ENCODE measurements at regions not wholly inside any gene's neighbourhood (a gene's known extent, or its start where the extent isn't known, plus 50 kb on each side); places are given as distances from the start of the nearest gene placed in this dataset.

DNA sequence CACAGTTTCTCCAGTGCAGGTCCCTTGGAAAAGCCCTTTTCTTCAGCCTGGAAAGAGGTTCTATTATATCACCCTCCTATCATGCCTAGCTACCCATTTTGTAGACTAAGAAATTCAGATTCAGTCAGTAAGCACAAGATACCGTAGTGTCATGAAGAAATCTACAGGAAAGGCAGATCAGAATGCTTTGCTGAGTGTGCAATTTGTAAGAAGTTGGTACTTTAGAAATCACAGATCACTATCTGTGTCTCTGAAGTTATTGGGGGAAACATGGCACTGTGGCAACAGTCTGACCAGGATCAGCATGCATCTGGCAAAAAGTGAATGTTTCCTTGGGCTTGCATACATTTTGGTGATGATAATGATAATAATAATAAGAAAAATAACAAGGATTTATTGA is 531.8 kb downstream of the EPHB1 start:
- H3K9ac ChIP-seq (ENCODE audit: low read depth, low read length, poor library complexity, severe bottlenecking) = no peak overlapping the region
- no peaks in the 10 kb centered on the region for H3K9me2 ChIP-seq (replicated peaks; ENCODE audit: low read depth, low read length)
- H3K4me3 ChIP-seq (ENCODE audit: low read length, poor library complexity, severe bottlenecking) = no peak overlapping the region
- no peaks in the 10 kb centered on the region for H3F3A ChIP-seq (ENCODE audit: low read depth)
- H3K27me3 ChIP-seq (ENCODE audit: insufficient read depth, low read length, poor library complexity, severe bottlenecking) = no peaks in the 10 kb centered on the region
- no peaks in the 10 kb centered on the region for H3K9me3 ChIP-seq (ENCODE audit: insufficient read depth, low read depth, low read length)
- no peaks in the 10 kb centered on the region for H3K79me2 ChIP-seq (ENCODE audit: insufficient read depth, low read length)
- H3K4me2 ChIP-seq (ENCODE audit: low read depth, low read length, poor library complexity, severe bottlenecking) = no peak overlapping the region
- H3K36me3 ChIP-seq (ENCODE audit: insufficient read depth, low read length) = no peaks in the 10 kb centered on the region
- H3K4me1 ChIP-seq (ENCODE audit: insufficient read depth, low read length, poor library complexity, severe bottlenecking) = no peaks in the 10 kb centered on the region
- H4K20me1 ChIP-seq (ENCODE audit: insufficient read depth, low read length, poor library complexity, severe bottlenecking) = no peaks in the 10 kb centered on the region
- TF ChIP-seq EZH2phosphoT487 (IDR thresholded peaks at IDR 0.05; ENCODE audit: borderline replicate concordance) = no peak
- TF ChIP-seq, protein P1, sequence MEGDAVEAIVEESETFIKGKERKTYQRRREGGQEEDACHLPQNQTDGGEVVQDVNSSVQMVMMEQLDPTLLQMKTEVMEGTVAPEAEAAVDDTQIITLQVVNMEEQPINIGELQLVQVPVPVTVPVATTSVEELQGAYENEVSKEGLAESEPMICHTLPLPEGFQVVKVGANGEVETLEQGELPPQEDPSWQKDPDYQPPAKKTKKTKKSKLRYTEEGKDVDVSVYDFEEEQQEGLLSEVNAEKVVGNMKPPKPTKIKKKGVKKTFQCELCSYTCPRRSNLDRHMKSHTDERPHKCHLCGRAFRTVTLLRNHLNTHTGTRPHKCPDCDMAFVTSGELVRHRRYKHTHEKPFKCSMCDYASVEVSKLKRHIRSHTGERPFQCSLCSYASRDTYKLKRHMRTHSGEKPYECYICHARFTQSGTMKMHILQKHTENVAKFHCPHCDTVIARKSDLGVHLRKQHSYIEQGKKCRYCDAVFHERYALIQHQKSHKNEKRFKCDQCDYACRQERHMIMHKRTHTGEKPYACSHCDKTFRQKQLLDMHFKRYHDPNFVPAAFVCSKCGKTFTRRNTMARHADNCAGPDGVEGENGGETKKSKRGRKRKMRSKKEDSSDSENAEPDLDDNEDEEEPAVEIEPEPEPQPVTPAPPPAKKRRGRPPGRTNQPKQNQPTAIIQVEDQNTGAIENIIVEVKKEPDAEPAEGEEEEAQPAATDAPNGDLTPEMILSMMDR (conservative IDR thresholded peaks at IDR 0.05; ENCODE audit: low read length) = no peak
- H2AFZ ChIP-seq (ENCODE audit: low read length) = no peak overlapping the region

DNA sequence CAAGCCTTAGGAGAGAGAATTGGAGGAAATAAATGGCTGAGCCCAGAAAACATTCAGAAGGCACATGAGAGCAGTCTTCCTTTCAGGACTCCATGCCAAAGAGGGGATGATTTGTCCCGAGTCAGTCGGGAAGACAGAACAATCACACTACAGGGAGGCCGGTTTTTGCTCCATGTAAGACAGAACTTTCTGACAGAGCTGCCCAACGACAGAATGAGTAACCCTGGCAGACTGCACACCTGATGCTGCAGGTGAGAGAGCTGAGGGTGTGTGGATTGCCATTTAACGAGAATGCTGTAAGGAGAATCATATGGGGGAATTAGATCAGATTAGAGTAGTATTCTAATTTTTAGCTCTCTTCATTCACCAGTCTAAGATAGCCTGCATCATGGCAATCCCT is 533.0 kb downstream of the EPHB1 start:
- H3K9me3 ChIP-seq (ENCODE audit: insufficient read depth, low read depth, low read length) = no peaks in the 10 kb centered on the region
- H3K4me3 ChIP-seq (ENCODE audit: low read length, poor library complexity, severe bottlenecking) = no peak overlapping the region
- H3K79me2 ChIP-seq (ENCODE audit: insufficient read depth, low read length) = no peaks in the 10 kb centered on the region
- no peaks in the 10 kb centered on the region for H3K4me1 ChIP-seq (ENCODE audit: insufficient read depth, low read length, poor library complexity, severe bottlenecking)
- H3K9me2 ChIP-seq (replicated peaks; ENCODE audit: low read depth, low read length) = no peaks in the 10 kb centered on the region
- H3K9ac ChIP-seq (ENCODE audit: low read depth, low read length, poor library complexity, severe bottlenecking) = no peak overlapping the region
- no peak overlapping the region for H2AFZ ChIP-seq (ENCODE audit: low read length)
- no peak overlapping the region for H3K4me2 ChIP-seq (ENCODE audit: low read depth, low read length, poor library complexity, severe bottlenecking)
- no peaks in the 10 kb centered on the region for H3F3A ChIP-seq (ENCODE audit: low read depth)
- H3K36me3 ChIP-seq (ENCODE audit: insufficient read depth, low read length) = no peaks in the 10 kb centered on the region
- no peak for TF ChIP-seq EZH2phosphoT487 (IDR thresholded peaks at IDR 0.05; ENCODE audit: borderline replicate concordance)
- TF ChIP-seq, protein P1 (conservative IDR thresholded peaks at IDR 0.05; ENCODE audit: low read length) = no peak
- H3K27me3 ChIP-seq (ENCODE audit: insufficient read depth, low read length, poor library complexity, severe bottlenecking) = no peaks in the 10 kb centered on the region
- no peaks in the 10 kb centered on the region for H4K20me1 ChIP-seq (ENCODE audit: insufficient read depth, low read length, poor library complexity, severe bottlenecking)

DNA sequence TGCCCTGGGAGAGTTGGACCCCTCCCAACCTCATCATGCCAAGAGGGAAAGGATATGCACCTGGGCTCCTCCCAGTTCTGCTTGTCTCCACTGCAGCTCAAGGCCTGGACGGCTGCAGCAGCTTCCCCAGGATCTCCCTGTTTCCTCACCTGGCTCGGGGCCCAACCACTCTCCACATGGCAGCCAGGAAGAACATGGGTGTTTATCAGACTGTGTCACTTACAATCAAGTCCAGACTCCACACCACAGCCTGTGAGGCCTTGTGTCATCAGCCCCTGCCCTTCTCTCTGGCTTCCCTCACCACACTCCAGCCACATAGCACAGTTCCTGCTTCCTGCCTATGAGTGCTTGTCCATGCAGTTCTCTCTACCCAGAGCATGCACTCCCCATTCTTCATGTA is 534.4 kb downstream of the EPHB1 start:
- Histone ChIP-seq H2AFZ (ENCODE audit: low read length) (no peak overlapping the region), H3K9me2 (replicated peaks; ENCODE audit: low read depth, low read length) (no peaks in the 10 kb centered on the region), H3K9ac (ENCODE audit: low read depth, low read length, poor library complexity, severe bottlenecking) (no peak overlapping the region), H3K4me3 (ENCODE audit: low read length, poor library complexity, severe bottlenecking) (no peak overlapping the region), H3K4me2 (ENCODE audit: low read depth, low read length, poor library complexity, severe bottlenecking) (no peak overlapping the region), H4K20me1 (ENCODE audit: insufficient read depth, low read length, poor library complexity, severe bottlenecking) (no peaks in the 10 kb centered on the region), H3K9me3 (ENCODE audit: insufficient read depth, low read depth, low read length) (no peaks in the 10 kb centered on the region), H3K79me2 (ENCODE audit: insufficient read depth, low read length) (no peaks in the 10 kb centered on the region), H3F3A (ENCODE audit: low read depth) (no peaks in the 10 kb centered on the region), H3K36me3 (ENCODE audit: insufficient read depth, low read length) (no peaks in the 10 kb centered on the region), H3K27me3 (ENCODE audit: insufficient read depth, low read length, poor library complexity, severe bottlenecking) (no peaks in the 10 kb centered on the region), H3K4me1 (ENCODE audit: insufficient read depth, low read length, poor library complexity, severe bottlenecking) (no peaks in the 10 kb centered on the region)
- TF ChIP-seq EZH2phosphoT487 (IDR thresholded peaks at IDR 0.05; ENCODE audit: borderline replicate concordance) = no peak
- TF ChIP-seq, protein P1 (conservative IDR thresholded peaks at IDR 0.05; ENCODE audit: low read length) = no peak

All from Loucy (cell line).